Hematopoietic multipotent progenitor cell treated with erythropoietin and hydrocortisone succinate and interleukin-3 and kit ligand, for 6 days (in vitro differentiated cells): ENCODE measurements at regions not wholly inside any gene's neighbourhood (a gene's known extent, or its start where the extent isn't known, plus 50 kb on each side); places are given as distances from the start of the nearest gene placed in this dataset.

Source experiments
- DNase-seq: peaks from one replicate; pipeline ENCODE4 v3.0.0-alpha.2; 2015

- DNase-seq, result no peak
Observed at GRCh38 chr5:6832994-6833393, 119.8 kb downstream of the TENT4A start.

- DNase-seq, result no peak
Observed at GRCh38 chr5:6833406-6833805, 120.2 kb downstream of the TENT4A start.

- no peak for DNase-seq
Observed at GRCh38 chr5:6837095-6837494, 123.9 kb downstream of the TENT4A start.

- peak; percentile 33 for DNase-seq
Observed at GRCh38 chr5:6837519-6838110, 124.4 kb downstream of the TENT4A start.

GRCh38 chr5:6838736-6839135, 125.5 kb downstream of the TENT4A start:
- DNase-seq, result no peak

- DNase-seq, result no peak
Observed at GRCh38 chr5:6840136-6840793, 127.0 kb downstream of the TENT4A start.

- no peak for DNase-seq
Observed at GRCh38 chr5:6843335-6843734, 130.1 kb downstream of the TENT4A start.

- DNase-seq, result no peak
Observed at GRCh38 chr5:6843821-6844220, 130.6 kb downstream of the TENT4A start.

- no peak for DNase-seq
Observed at GRCh38 chr5:6845856-6846255, 132.6 kb downstream of the TENT4A start.

- no peak for DNase-seq
Observed at GRCh38 chr5:6847870-6848269, 134.6 kb downstream of the TENT4A start.

- no peak for DNase-seq
Observed at GRCh38 chr5:6849316-6850105, 136.3 kb downstream of the TENT4A start.

GRCh38 chr5:6850106-6850432, 136.8 kb downstream of the TENT4A start:
- DNase-seq, result no peak

GRCh38 chr5:6856653-6857052, 143.4 kb downstream of the TENT4A start:
- peak; percentile 6 for DNase-seq

- no peak for DNase-seq
Observed at GRCh38 chr5:6858419-6858818, 145.2 kb downstream of the TENT4A start.

GRCh38 chr5:6859023-6859422, 145.8 kb downstream of the TENT4A start:
- DNase-seq, result no peak

- peak; percentile 4 for DNase-seq
Observed at GRCh38 chr5:6859951-6860638, 146.9 kb downstream of the TENT4A start.

GRCh38 chr5:6861036-6861435, 147.8 kb downstream of the TENT4A start:
- no peak for DNase-seq

- DNase-seq, result no peak
Observed at GRCh38 chr5:6861667-6862066, 148.4 kb downstream of the TENT4A start.

- DNase-seq, result no peak
Observed at GRCh38 chr5:6862306-6862705, 149.1 kb downstream of the TENT4A start.

GRCh38 chr5:6867712-6868111, 154.5 kb downstream of the TENT4A start:
- no peak for DNase-seq

- no peak for DNase-seq
Observed at GRCh38 chr5:6868171-6868570, 154.9 kb downstream of the TENT4A start.

- DNase-seq, result peak; percentile 19
Observed at GRCh38 chr5:6868575-6869215, 155.5 kb downstream of the TENT4A start.

- DNase-seq, result no peak
Observed at GRCh38 chr5:6869677-6870076, 156.4 kb downstream of the TENT4A start.
